ENCODE measurements at regions not wholly inside any gene's neighbourhood (a gene's known extent, or its start where the extent isn't known, plus 50 kb on each side); places are given as distances from the start of the nearest gene placed in this dataset.
"Not testable (repeated sequence)": the region's sequence is repeated elsewhere in the genome, so short reads cannot be mapped to it uniquely, and the experiment has no call there.

DNA sequence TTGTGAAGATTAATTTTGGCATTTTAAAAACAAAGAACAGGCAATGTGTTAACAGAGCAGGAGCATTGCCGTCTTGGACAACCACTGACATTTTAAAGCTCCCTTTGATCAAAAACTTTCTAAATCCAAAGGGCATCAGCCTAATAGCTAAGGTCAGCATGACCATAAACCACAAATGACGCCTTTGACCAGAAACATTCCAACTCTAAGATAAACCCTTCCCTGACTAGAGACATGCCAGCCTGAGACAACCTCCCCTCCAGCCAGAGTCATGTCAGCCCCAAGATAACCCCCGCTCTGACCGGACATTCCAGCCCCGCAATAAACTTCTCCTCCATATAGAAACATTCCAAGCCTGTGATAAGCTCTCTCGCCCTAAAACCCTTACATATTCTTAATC, 949.4 kb upstream of the POT1 start:
- no peak for ATAC-seq (ENCODE audit: poor library complexity)

DNA sequence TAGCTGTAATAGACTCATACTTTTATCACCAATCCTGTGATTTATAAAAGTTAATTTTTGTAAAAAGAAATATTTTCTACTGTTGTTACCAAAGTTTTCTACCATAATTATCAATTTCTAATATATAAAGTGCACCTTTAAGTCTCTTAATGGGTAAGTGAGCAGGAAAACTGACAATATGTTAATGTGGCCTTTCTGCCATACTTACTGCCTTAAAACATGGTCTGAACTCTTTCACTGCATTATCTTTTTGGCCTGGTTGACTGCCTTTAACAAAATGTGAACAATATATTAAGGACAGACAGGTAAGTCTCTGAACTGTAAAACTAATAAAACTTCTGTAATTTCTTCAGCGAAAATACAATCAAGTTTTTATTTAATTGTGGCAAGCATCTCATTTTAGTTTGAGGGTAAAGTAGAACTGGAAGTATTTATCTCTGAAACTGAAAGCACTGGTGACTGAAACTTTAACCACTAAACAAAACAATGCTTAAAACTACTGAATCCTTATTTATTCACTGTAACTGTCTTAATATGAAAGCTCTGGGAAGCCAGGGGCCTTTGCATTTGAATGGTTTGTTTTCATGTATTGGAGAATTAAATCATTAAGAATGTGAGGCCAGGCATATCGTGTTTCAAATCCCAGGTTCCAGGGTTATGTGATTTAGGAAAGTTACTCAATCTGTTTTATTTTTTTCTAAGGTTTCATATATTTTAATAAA, 948.8 kb upstream of the POT1 start:
- intact Hi-C loops (cut with DNase I) = no loop called here
- ATAC-seq (ENCODE audit: poor library complexity) = no peak
- no peak for DNase-seq

More for the DNA sequence above, 949.4 kb upstream of the POT1 start:
- intact Hi-C loops (cut with DNase I) = no loop called here
- DNase-seq = no peak

DNA sequence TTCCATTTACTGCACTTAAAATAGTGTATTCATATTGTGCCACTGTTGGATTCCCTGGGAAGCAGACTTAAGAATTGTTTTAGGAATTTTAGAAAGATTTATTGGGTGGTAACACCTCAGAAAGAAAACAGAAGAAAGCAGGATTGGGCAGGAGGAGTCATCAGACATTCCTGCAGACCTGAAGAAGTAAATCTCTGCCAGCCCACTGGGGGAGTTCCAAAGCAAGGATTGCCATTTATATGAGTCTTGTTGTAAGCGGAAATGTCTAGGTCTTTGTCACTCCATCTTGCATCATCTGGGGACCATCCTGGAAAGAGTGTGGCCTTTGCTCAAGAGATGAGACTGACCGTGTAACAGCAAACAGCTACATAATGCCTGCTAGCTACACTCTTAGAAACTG, 947.6 kb upstream of the POT1 start:
- ATAC-seq (ENCODE audit: poor library complexity) = no peak
- no peak for DNase-seq
- intact Hi-C loops (cut with DNase I) = no loop called here

DNA sequence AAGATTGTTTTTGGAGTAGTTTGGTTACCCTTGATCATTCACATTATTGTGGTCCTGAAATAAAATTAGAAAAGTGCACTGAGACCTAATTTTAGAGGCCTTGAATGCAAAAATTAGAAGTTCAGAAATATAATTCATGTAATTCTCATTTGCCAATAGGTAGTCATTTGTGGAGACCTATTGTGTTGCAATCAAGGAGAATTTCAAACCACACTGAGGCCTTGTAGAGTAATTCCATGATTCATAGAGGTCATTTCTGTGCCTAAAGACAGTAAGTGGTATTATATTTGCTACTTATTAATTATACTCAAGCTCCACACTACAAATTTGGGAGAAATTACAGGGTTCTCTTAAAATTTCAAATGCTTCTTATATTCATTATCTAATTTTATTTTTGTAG, 946.8 kb upstream of the POT1 start:
- DNase-seq (no peak), ATAC-seq (ENCODE audit: poor library complexity) (no peak)
- intact Hi-C loops (cut with DNase I) = no loop called here

DNA sequence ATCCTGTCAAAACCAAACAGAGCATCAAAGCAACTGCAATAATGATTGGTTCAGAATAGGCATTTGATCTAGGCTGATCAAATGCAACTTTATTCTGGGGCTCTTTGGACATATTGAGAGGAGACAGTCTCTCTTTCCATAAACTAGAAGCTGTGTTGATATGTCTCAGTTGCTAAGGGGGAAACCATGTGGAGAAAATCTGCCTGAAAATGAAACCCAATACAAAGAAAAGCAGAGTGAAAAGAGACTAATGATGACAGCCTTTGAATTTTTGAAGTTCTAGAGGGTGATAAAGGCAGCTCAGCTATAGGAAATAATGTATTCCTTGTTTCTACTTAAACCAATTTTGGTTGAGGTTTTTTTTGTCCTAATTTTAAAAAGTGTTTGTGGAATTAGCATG, 941.8 kb upstream of the POT1 start:
- ATAC-seq (ENCODE audit: poor library complexity) (no peak), DNase-seq (no peak)
- intact Hi-C loops (cut with DNase I) = no loop called here

DNA sequence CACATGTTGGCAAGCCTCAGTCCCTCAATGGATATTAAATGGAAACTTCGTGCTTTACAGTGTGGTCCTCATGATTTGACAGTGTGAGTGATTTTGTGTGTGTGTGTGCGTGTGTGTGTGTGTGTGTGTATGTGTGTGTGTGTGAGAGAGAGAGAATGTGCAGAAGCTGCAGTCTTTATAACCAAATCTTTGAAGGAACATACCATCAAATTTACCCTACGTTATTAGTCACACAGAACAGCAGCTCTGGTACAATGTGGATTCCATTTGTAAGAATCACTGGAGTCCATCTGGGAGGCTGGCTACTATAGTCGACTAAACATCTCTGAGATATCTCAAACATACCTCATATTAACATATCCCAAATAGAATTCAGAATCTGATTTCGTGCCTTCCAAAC, 928.0 kb upstream of the POT1 start:
- DNase-seq = no peak
- intact Hi-C loops (cut with DNase I) = no loop called here
- no peak for ATAC-seq (ENCODE audit: poor library complexity)

DNA sequence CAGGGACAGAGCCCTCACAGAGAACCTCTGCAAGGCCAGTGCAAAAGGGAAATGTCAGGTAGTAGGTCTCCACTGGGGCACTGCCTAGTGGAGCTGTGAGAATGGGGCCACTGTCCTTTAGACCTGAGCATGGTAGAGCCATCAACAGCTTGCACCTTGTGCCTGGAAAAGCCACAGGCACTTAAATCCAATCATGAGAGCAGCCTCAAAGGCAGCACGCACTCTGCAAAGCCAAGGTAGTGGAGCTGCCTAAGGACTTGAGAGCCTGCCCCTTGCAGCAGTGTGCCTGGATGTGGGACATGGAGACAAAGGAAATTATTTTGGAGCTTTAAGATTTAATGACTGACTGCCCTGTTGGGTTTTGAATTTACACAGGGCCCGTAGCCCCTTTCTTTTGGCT, 918.5 kb upstream of the POT1 start:
- no peak for DNase-seq
- no peak for ATAC-seq (ENCODE audit: poor library complexity)
- intact Hi-C loops (cut with DNase I) = no loop called here

DNA sequence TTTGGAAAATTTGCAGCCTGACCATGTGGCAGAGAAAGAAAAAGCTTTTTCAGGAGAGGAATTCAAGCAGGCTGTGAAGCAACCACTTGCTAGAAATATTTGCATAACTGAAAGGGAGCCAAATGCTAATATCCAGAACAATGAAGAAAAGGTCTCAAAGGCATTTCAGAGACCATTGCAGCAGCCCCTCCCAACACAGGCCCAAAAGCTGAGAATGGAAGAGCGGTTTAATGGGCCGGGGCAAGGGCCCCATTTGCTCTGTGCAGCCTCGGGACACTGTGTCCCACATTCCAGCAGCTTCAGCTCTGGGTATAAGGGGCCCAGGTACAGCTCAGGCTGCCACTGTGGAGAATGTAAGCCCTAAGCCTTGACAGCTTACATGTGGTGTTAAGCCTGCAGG, 918.1 kb upstream of the POT1 start:
- ATAC-seq (ENCODE audit: poor library complexity) (no peak), DNase-seq (no peak)
- intact Hi-C loops (cut with DNase I) = no loop called here

DNA sequence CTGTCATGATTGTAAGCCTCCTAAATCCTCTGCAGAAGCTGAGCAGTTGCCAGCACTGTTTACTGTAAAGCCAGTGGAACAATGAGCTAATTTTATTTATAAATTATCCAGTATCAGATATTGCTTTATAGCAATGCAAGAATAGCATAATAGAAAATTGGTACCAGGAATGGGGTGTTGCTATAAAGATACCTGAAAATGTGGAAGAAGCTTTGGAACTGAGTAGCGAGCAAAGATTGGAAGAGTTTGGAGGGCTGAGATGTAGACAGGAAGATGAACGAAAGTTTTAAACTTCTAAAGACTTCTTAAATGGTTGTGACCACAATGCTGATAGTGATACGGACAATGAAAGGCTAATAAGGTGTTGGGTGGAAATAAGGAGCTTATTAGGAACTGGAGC, 917.4 kb upstream of the POT1 start:
- no peak for DNase-seq
- no peak for ATAC-seq (ENCODE audit: poor library complexity)
- intact Hi-C loops (cut with DNase I) = no loop called here

DNA sequence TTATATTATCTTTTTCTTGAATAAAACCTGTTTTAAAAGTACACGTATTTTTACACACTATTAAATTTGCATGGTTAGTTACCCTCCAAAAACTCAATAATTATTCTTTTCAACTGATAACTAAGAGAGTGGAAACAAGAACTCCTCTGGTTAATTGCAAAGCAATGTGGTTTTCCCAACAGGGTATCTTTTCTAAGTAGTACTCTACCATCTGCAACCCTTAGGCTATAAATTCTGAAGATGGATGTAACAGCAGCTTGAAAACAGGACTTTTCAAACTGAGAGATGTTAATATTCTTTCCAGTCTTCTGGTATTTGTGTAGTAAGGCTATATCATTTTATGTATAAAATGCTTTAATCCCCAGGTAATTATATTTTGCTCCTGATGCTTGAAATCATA, 916.1 kb upstream of the POT1 start:
- DNase-seq (no peak), ATAC-seq (ENCODE audit: poor library complexity) (no peak)
- intact Hi-C loops (cut with DNase I) = no loop called here

DNA sequence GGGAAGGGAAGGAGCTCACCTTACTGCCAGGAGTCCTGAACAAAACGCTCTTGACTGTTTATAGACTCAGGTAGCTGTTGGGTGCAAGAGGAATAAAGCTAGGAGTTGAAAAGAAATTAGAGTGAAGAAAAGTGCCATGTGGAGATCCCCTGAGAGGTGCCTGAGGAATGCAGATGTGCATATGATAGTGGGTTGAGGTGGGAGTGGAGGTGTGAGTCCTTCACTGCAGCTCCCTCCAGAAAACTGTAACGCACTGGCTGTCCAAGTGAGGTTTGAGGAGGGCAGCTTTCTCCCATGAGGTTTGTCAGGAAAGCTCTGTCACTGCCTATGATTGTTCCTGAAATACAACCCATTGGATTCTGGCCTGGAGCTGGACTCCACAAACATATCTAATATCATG, 904.8 kb upstream of the POT1 start:
- no peak for ATAC-seq (ENCODE audit: poor library complexity)
- no peak for DNase-seq
- intact Hi-C loops (cut with DNase I) = no loop called here

DNA sequence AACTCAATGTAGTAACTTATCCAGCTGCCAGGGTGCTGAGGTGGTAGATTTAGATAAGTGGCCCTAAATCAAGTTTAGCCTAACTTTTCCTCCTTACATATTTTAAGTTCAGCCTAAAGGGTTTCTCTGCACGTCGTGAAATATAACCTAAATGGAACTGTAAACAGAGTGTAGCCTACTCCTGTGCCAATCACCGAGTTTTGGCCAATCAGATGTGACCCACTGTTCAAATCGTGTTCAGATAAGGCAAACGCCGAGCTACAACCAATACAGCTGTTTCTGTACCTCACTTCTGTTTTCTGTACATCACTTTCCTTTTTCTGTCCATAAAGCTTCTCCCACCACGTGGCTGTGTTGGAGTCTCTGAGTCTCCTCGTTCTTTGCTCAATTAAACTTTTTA, 904.2 kb upstream of the POT1 start:
- no peak for DNase-seq
- intact Hi-C loops (cut with DNase I) = no loop called here
- ATAC-seq (ENCODE audit: poor library complexity) = no peak

DNA sequence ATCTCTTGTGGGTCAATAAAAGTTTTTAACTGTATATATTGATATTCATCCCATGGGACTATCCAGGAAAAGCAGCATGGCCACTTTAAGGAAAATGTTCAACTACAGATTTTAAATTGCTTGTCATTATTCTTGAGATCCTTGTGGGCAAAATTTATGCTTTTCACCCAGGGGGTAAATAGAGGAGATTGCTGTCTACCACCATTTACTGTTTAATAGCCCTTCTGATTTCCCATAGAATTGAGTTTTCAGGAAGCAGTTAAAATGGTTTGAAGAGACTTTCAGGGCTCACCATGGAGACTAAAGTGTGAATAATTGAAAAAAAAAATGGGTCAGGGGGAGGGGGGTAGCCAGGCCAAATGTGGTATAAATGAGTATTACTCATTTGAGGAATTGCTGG, 901.1 kb upstream of the POT1 start:
- no peak for DNase-seq
- intact Hi-C loops (cut with DNase I) = no loop called here
- no peak for ATAC-seq (ENCODE audit: poor library complexity)

DNA sequence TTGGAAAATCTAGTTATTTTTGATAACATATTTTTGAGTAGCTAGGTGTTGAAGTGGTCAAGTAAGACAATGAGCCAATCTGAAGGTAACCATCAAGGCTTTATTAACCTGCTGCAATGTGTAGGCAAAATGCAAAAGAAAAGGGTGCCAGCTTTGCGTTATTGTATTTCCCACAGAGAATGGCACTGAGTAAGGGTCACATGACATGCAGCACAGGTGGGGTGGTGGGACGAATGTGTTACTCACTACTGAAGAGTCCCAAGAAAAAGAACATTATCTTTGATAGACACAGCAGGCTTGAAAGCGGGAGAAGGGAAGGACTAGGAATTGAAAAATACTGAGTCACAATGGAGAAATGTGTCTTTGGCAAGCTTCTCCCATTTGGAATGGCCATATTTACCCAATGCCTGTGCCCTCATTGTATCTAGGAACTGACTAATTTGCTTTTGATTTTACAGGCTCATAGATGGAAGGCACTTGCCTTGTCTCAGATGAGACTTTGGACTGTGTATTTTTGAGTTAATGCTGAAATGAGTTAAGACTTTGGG, 898.6 kb upstream of the POT1 start:
- DNase-seq = no peak
- intact Hi-C loops (cut with DNase I) = no loop called here

DNA sequence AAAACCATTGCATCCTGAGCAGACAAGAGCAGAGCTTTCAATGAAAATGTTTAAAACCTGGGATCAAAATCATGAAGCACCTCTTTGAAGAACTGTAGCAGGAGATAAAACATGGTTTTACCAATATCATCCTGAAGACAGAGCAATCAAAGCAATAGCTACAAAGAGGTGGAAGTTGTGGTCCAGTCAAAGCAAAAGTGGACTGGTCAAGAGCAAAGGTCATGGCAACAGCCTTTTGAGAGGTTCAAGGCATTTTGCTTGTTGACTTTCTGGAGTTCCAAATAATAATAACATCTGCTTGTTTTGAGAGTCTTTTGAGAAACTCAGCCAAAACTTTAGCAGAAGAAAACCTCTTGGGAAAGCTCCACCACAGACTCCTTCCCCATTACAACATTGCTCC, 893.9 kb upstream of the POT1 start:
- intact Hi-C loops (cut with DNase I) = no loop called here
- ATAC-seq (ENCODE audit: poor library complexity) (no peak), DNase-seq (no peak)

More for the DNA sequence above, 898.6 kb upstream of the POT1 start:
- ATAC-seq (ENCODE audit: poor library complexity) = no peak

DNA sequence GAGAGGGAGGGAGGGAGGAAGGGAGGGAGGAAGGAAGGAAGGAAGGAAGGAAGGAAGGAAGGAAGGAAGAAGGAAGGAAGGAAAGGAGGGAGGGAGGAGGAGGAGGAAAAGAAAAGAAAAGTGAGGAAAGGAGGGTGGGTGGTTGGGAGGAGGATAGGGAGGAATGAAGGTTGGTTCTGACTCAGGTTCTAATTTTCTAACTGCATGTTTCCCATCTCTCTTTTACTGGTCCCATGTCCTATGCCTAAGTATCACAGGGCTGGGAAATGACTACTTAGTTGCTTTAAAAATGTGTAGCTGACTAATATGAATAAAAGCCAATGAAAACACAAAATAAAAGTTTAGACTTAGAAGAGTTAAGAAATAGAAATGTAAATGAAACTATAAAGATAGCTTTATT, 890.9 kb upstream of the POT1 start:
- intact Hi-C loops (cut with DNase I) = no loop called here
- no peak for DNase-seq
- no peak for ATAC-seq (ENCODE audit: poor library complexity)

DNA sequence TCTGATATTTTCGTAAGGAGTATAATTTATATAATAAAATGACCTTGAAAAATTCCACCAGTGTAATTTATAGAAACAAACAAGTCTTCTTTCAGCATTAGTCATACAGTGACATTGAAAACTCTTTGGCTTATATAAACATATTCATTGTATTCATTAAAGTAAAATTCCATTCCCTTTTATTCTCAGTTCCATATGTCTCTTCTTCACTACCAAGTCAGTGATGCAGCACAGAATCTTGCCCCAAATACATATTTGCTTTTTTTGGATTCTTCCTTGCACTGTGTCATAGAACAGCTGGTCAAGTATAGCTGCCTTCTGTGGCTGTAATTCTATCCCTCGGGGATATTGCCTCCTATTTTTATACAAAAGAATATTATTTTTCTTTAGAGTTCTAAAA, 884.5 kb upstream of the POT1 start:
- ATAC-seq (ENCODE audit: poor library complexity) (no peak), DNase-seq (no peak)
- intact Hi-C loops (cut with DNase I) = no loop called here

DNA sequence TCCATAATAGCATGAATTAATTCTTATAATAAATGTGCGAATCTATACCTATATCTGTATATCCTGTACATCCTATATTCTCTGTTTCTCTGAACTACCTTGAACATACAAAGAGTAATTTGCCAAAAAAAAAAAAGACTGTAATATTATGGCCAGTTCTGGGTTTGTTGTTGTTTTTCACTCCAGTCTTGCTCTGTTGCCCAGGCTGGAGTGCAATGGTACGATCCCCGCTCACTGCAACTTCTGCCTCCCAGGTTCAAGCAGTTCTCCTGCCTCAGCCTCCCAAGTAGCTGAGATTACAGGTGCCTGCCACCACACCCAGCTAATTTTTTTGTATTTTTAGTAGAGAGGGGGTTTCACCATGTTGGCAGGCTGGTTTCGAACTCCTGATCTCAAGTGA, 876.9 kb upstream of the POT1 start:
- DNase-seq; intact Hi-C loops (cut with DNase I); ATAC-seq (ENCODE audit: poor library complexity): not testable (repeated sequence)

DNA sequence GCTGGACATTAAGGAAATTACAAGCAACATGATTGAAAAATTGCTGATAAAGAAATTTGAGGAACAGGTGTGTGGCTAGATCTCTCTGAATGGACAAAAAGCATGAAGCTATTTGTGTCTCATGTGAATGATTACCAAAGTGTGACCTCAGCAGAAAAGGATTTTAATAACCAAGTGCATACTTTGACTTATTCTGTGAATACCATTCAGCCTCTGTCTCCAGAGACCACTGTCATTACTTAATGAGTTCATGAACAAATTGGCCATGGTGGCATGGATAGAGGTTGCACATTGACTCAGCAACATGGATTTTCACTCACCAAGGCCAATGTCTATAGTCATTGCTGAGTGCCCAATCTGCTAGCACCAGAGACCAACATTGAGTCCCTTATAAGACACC, 874.6 kb upstream of the POT1 start:
- intact Hi-C loops (cut with DNase I) = no loop called here
- ATAC-seq (ENCODE audit: poor library complexity) (no peak), DNase-seq (no peak)

DNA sequence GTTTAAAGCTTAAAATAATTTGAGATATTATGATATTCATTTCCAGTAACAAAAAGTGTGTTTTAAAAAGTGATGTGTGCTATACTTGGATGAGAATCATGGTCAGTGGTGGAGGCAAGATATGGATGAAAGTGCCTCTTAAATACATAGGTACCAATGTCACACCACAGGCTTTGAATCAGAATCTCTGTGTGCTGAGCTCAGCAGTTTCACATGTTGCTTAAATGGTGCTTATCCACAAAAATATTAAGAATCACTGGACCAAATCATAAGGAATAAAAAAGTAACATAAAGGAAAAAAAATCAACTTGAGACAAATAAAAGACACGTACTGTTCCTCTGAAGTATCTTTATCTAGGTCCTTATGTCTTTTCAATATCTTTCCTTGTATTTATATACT, 850.5 kb upstream of the POT1 start:
- intact Hi-C loops (cut with DNase I) = no loop called here

DNA sequence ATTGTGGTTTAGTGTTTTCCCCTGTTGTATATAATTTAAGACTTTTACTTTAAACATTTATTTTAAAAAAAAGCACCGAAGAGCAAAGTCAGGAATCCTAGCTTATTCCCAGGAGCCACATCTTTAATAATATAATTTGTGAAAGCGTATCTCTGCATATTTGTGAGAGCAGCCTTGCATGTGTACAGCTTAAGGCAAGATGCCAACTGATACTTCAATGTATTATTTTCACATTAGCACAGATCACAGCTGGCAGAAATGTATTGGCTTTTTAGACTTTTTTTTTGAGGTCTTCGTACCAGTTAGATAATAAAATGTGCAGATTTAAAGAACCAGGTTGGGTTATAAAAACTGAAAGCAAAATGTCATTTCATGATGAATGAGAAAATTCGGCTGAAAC, 845.7 kb upstream of the POT1 start:
- DNase-seq = no peak
- no peak for ATAC-seq (ENCODE audit: poor library complexity)
- intact Hi-C loops (cut with DNase I) = no loop called here

More for the DNA sequence above, 850.5 kb upstream of the POT1 start:
- ATAC-seq (ENCODE audit: poor library complexity) (no peak), DNase-seq (no peak)

Measured in Right ventricle myocardium superior (tissue), 1 donor.